GM23338 (cell line): ENCODE measurements at regions not wholly inside any gene's neighbourhood (a gene's known extent, or its start where the extent isn't known, plus 50 kb on each side); places are given as distances from the start of the nearest gene placed in this dataset.
A peak's percentile ranks its signal among the peaks of the same experiment; 100 is the strongest.

Experiments
- ATAC-seq: fragments of 200-7000 bp; cut with Tn5 transposase; 3 replicates; pipeline ENCODE4 v1.9.1; 2020
- DNase-seq: peaks from one replicate; pipeline ENCODE4 v3.0.0-alpha.2; 2015; ENCODE audit warnings: low spot score
- H2AFZ ChIP-seq: fragments of 200-600 bp; sonication (generic); 2 replicates; pipeline ENCODE4 v1.8.0; 2016; ENCODE audit warnings: antibody characterized with exemption, mild to moderate bottlenecking, moderate library complexity
- H3F3A ChIP-seq: fragments of 200-600 bp; sonication (generic); replicated peaks from 2 replicates; pipeline ENCODE4 v1.8.0; 2017; ENCODE audit warnings: antibody characterized with exemption, mixed run types, low read depth
- H3K27ac ChIP-seq: fragments of 200-600 bp; sonication (generic); 2 replicates; pipeline ENCODE4 v1.6.1; 2016; ENCODE audit warnings: low read depth
- H3K27me3 ChIP-seq: fragments of 200-600 bp; sonication (generic); 2 replicates; pipeline ENCODE4 v1.8.0; 2016; ENCODE audit warnings: mild to moderate bottlenecking, mixed run types, moderate library complexity; ENCODE audit not compliant: insufficient read depth
- H3K36me3 ChIP-seq: fragments of 200-600 bp; sonication (generic); 2 replicates; pipeline ENCODE4 v1.8.0; 2016; ENCODE audit warnings: mild to moderate bottlenecking; ENCODE audit not compliant: insufficient read depth
- H3K4me1 ChIP-seq: fragments of 200-600 bp; sonication (generic); 2 replicates; pipeline ENCODE4 v1.8.0; 2016; ENCODE audit warnings: mild to moderate bottlenecking, moderate library complexity; ENCODE audit not compliant: insufficient read depth
- H3K4me2 ChIP-seq: fragments of 200-600 bp; sonication (generic); 2 replicates; pipeline ENCODE4 v1.7.1; 2017; ENCODE audit warnings: mixed run types
- H3K4me3 ChIP-seq: fragments of 200-600 bp; sonication (generic); 2 replicates; pipeline ENCODE4 v1.6.1; 2016; ENCODE audit warnings: mixed run types
- H3K79me2 ChIP-seq: fragments of 200-600 bp; sonication (generic); replicated peaks from 2 replicates; pipeline ENCODE4 v1.8.0; 2017; ENCODE audit warnings: mild to moderate bottlenecking; ENCODE audit not compliant: insufficient read depth
- H3K9me2 ChIP-seq: fragments of 200-600 bp; sonication (generic); 2 replicates; pipeline ENCODE4 v1.8.0; 2017; ENCODE audit not compliant: insufficient read depth
- H4K20me1 ChIP-seq: fragments of 200-600 bp; sonication (generic); replicated peaks from 2 replicates; pipeline ENCODE4 v1.8.0; 2017; ENCODE audit warnings: mild to moderate bottlenecking; ENCODE audit not compliant: insufficient read depth
- H3K27ac Mint-ChIP-seq: 2 replicates; pipeline ENCODE4 v1.8.0; 2020; ENCODE audit warnings: inconsistent platforms, mild to moderate bottlenecking, moderate library complexity, mixed read lengths
- H3K27me3 Mint-ChIP-seq: 3 replicates; pipeline ENCODE4 v1.8.0; 2022; ENCODE audit warnings: low read depth, mild to moderate bottlenecking, moderate library complexity, mixed read lengths, inconsistent platforms; ENCODE audit not compliant: insufficient read depth, poor library complexity
- H3K36me3 Mint-ChIP-seq: 3 replicates; pipeline ENCODE4 v1.8.0; 2021; ENCODE audit warnings: low read depth, mild to moderate bottlenecking, inconsistent platforms, moderate library complexity, mixed read lengths
- H3K4me1 Mint-ChIP-seq: 3 replicates; pipeline ENCODE4 v1.8.0; 2020; ENCODE audit warnings: mild to moderate bottlenecking, inconsistent platforms, mixed read lengths
- H3K4me3 Mint-ChIP-seq: 3 replicates; pipeline ENCODE4 v1.8.0; 2021; ENCODE audit warnings: moderate library complexity, mild to moderate bottlenecking, inconsistent platforms, mixed read lengths
- H3K9me3 Mint-ChIP-seq: 3 replicates; pipeline ENCODE4 v1.8.0; 2020; ENCODE audit warnings: moderate library complexity, mild to moderate bottlenecking, inconsistent platforms, mixed read lengths
- EZH2 ChIP-seq: fragments of 200-600 bp; sonication (generic); IDR thresholded peaks from one replicate; pipeline ENCODE4 v1.8.0; 2017; ENCODE audit warnings: antibody characterized with exemption, mild to moderate bottlenecking, low read depth; ENCODE audit not compliant: unreplicated experiment
- EZH2phosphoT487 ChIP-seq: fragments of 200-600 bp; sonication (generic); IDR thresholded peaks from one replicate; pipeline ENCODE4 v1.8.1; 2018; ENCODE audit warnings: antibody characterized with exemption; ENCODE audit not compliant: unreplicated experiment
- JUNB ChIP-seq: IDR thresholded peaks from one replicate; pipeline ENCODE4 v1.6.1; 2016; ENCODE audit warnings: antibody characterized with exemption; ENCODE audit not compliant: unreplicated experiment
- NANOG ChIP-seq: IDR thresholded peaks from 2 replicates; pipeline ENCODE4 v1.6.1; 2016; ENCODE audit warnings: antibody characterized with exemption, borderline replicate concordance
- REST ChIP-seq: IDR thresholded peaks from one replicate; pipeline ENCODE4 v1.6.1; 2018; ENCODE audit warnings: antibody characterized with exemption; ENCODE audit not compliant: unreplicated experiment
- STAT1 ChIP-seq: IDR thresholded peaks from one replicate; pipeline ENCODE4 v1.6.1; 2016; ENCODE audit warnings: antibody characterized with exemption; ENCODE audit not compliant: unreplicated experiment
- ZNF331 ChIP-seq: fragments of 250-450 bp; sonication (Bioruptor Pico); IDR thresholded peaks from 2 replicates; pipeline ENCODE4 v1.5.0; 2020; ENCODE audit warnings: low read depth, mild to moderate bottlenecking, moderate library complexity
- ZNF462 ChIP-seq: fragments of 250-450 bp; sonication (Bioruptor Pico); IDR thresholded peaks from 2 replicates; pipeline ENCODE4 v1.5.0; 2020; ENCODE audit warnings: mild to moderate bottlenecking, moderate library complexity

GRCh38 chr2:41626936-41627335, 420.9 kb upstream of the PKDCC start:
- Histone ChIP-seq H3F3A (no peaks in the 10 kb centered on the region), H3K9me2 (0 out of 2 replicates have a peak, but pooled peaks cover 2% of the 10 kb centered on the region), H3K4me2 (no peak overlapping the region), H4K20me1 (no peaks in the 10 kb centered on the region), H3K27ac (no peak overlapping the region), H3K27me3 (no peaks in the 10 kb centered on the region), H3K79me2 (no peaks in the 10 kb centered on the region), H3K36me3 (no peaks in the 10 kb centered on the region), H3K4me1 (no peaks in the 10 kb centered on the region), H2AFZ (no peak overlapping the region), H3K4me3 (no peak overlapping the region)
- Mint-ChIP-seq H3K36me3 (no peaks in the 10 kb centered on the region), H3K4me1 (no peaks in the 10 kb centered on the region), H3K27me3 (no peaks in the 10 kb centered on the region), H3K9me3 (no peaks in the 10 kb centered on the region), H3K4me3 (no peak overlapping the region), H3K27ac (no peak overlapping the region)
- TF ChIP-seq REST = no peak
- TF ChIP-seq STAT1 = no peak
- ATAC-seq (no peak), DNase-seq (no peak)

- H3K4me3 Mint-ChIP-seq = no peak overlapping the region
- no peak for TF ChIP-seq JUNB
- TF ChIP-seq EZH2phosphoT487 = no peak
- Histone ChIP-seq H3K4me1 (no peaks in the 10 kb centered on the region), H3K27me3 (no peaks in the 10 kb centered on the region), H3K79me2 (no peaks in the 10 kb centered on the region), H4K20me1 (no peaks in the 10 kb centered on the region), H2AFZ (peak overlapping the region; percentile 74; the same call in 1 of the 2 replicates), H3K27ac (no peak overlapping the region), H3K4me3 (no peak overlapping the region), H3F3A (no peaks in the 10 kb centered on the region), H3K36me3 (no peaks in the 10 kb centered on the region), H3K9me2 (0 out of 2 replicates have a peak, but pooled peaks cover 11% of the 10 kb centered on the region), H3K4me2 (no peak overlapping the region)
- no peak for ATAC-seq
- peaks cover 6% of the 10 kb centered on the region; the same call in 1 of the 3 replicates for H3K9me3 Mint-ChIP-seq
- H3K27ac Mint-ChIP-seq = no peak overlapping the region
- no peaks in the 10 kb centered on the region; the same call in 2 of the 3 replicates for H3K36me3 Mint-ChIP-seq
- no peaks in the 10 kb centered on the region; the same call in 2 of the 3 replicates for H3K4me1 Mint-ChIP-seq
- H3K27me3 Mint-ChIP-seq = no peaks in the 10 kb centered on the region
- DNase-seq = no peak
Measured at GRCh38 chr2:41634686-41635085, 413.1 kb upstream of the PKDCC start.

GRCh38 chr2:41644936-41645335, 402.9 kb upstream of the PKDCC start:
- Mint-ChIP-seq H3K27me3 (no peaks in the 10 kb centered on the region), H3K9me3 (no peaks in the 10 kb centered on the region), H3K27ac (no peak overlapping the region), H3K36me3 (no peaks in the 10 kb centered on the region), H3K4me3 (no peak overlapping the region), H3K4me1 (no peaks in the 10 kb centered on the region)
- H3K4me1 ChIP-seq = no peaks in the 10 kb centered on the region
- no peak for ATAC-seq
- no peaks in the 10 kb centered on the region for H4K20me1 ChIP-seq
- H3K36me3 ChIP-seq = no peaks in the 10 kb centered on the region
- DNase-seq = no peak
- no peak overlapping the region for H3K4me3 ChIP-seq
- no peak overlapping the region for H3K27ac ChIP-seq
- no peaks in the 10 kb centered on the region for H3F3A ChIP-seq
- no peaks in the 10 kb centered on the region; the same call in 1 of the 2 replicates for H3K9me2 ChIP-seq
- no peaks in the 10 kb centered on the region for H3K27me3 ChIP-seq
- no peak overlapping the region for H3K4me2 ChIP-seq
- no peak overlapping the region for H2AFZ ChIP-seq
- H3K79me2 ChIP-seq = no peaks in the 10 kb centered on the region
- no peak for TF ChIP-seq STAT1
- TF ChIP-seq EZH2phosphoT487 = no peak
- TF ChIP-seq NANOG = no peak
- TF ChIP-seq ZNF462 (CRISPR knock-in tag) = no peak
- TF ChIP-seq EZH2 = no peak
- TF ChIP-seq ZNF331 (CRISPR knock-in tag) = no peak
